ENCODE measurements at regions not wholly inside any gene's neighbourhood (a gene's known extent, or its start where the extent isn't known, plus 50 kb on each side); places are given as distances from the start of the nearest gene placed in this dataset.

DNA sequence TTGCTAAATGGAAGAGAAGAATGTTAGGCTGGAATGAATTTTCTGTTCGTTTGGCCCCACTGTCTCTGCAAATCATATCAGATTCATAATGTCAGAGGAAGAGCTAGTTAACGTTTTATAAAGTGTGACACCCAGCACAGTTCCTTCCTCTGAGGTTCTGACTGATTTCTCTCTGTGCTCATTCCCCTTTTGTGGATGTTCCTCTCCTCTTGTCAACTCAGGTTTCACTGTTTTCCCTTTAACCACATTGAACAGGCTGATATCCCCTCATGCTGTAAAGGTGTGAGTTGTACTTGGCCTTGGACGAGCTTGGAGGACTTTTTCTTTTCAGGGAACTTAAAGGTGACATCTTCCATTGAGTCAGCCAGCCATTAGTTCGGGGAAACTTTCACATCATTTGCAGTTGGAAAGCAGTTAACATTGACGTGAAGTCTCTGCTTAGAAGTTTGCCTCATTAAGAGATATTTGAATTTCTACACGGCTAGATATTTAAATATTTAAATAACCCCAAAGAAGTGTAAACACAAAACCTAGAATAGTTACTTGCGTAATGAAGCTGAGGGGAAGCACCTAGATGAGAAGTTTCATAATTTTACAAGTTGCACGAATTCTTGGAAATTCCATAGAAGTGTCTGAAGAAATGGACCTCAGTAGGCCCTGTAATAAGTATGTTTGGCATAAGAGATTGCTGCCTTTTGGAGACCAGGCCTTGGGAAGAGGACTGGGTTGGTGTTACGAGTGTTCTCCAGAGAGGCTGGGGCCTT is 101.5 kb upstream of the EGR2 start:
- Mint-ChIP-seq H3K4me1 (ENCODE audit: low read depth, unreplicated experiment) (peaks cover 2% of the 10 kb centered on the region), H3K36me3 (ENCODE audit: unreplicated experiment) (no peaks in the 10 kb centered on the region), H3K9me3 (ENCODE audit: unreplicated experiment) (no peaks in the 10 kb centered on the region), H3K27ac (ENCODE audit: unreplicated experiment) (no peak overlapping the region), H3K27me3 (ENCODE audit: unreplicated experiment) (no peaks in the 10 kb centered on the region), H3K4me3 (ENCODE audit: unreplicated experiment) (no peak overlapping the region)
- TF ChIP-seq, protein P1, sequence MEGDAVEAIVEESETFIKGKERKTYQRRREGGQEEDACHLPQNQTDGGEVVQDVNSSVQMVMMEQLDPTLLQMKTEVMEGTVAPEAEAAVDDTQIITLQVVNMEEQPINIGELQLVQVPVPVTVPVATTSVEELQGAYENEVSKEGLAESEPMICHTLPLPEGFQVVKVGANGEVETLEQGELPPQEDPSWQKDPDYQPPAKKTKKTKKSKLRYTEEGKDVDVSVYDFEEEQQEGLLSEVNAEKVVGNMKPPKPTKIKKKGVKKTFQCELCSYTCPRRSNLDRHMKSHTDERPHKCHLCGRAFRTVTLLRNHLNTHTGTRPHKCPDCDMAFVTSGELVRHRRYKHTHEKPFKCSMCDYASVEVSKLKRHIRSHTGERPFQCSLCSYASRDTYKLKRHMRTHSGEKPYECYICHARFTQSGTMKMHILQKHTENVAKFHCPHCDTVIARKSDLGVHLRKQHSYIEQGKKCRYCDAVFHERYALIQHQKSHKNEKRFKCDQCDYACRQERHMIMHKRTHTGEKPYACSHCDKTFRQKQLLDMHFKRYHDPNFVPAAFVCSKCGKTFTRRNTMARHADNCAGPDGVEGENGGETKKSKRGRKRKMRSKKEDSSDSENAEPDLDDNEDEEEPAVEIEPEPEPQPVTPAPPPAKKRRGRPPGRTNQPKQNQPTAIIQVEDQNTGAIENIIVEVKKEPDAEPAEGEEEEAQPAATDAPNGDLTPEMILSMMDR (IDR thresholded peaks at IDR 0.05; ENCODE audit: partially characterized antibody, unreplicated experiment), result no peak
- DNase-seq, result no peak

DNA sequence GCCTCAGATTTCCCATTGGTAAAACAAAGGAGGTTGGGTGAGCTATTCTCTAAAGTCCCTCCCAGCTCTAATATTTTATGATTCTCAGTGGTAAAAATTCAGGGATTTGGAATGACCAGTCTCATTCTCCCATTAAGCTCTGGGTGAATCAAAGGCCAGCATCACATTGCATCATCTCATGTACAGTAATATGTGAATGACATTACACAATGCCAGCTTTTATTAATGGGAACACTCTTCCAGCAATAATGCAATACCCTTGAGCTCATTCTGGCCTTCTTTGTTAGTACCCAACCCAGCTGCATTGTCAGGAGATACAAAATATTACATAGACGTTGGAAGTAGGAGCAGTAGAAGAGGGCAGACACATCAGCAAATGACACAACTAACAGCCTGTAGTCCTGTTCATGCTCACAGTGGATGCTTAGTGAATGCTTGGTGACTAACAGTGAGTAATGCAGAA is 100.0 kb upstream of the EGR2 start:
- no peak overlapping the region for H3K27ac Mint-ChIP-seq (ENCODE audit: unreplicated experiment)
- H3K4me3 Mint-ChIP-seq (ENCODE audit: unreplicated experiment), result no peak overlapping the region
- H3K27me3 Mint-ChIP-seq (ENCODE audit: unreplicated experiment), result no peaks in the 10 kb centered on the region
- H3K36me3 Mint-ChIP-seq (ENCODE audit: unreplicated experiment), result no peaks in the 10 kb centered on the region
- peaks cover 13% of the 10 kb centered on the region for H3K4me1 Mint-ChIP-seq (ENCODE audit: low read depth, unreplicated experiment)
- TF ChIP-seq, protein P1 (IDR thresholded peaks at IDR 0.05; ENCODE audit: partially characterized antibody, unreplicated experiment), result no peak
- no peak for DNase-seq
- no peaks in the 10 kb centered on the region for H3K9me3 Mint-ChIP-seq (ENCODE audit: unreplicated experiment)

DNA sequence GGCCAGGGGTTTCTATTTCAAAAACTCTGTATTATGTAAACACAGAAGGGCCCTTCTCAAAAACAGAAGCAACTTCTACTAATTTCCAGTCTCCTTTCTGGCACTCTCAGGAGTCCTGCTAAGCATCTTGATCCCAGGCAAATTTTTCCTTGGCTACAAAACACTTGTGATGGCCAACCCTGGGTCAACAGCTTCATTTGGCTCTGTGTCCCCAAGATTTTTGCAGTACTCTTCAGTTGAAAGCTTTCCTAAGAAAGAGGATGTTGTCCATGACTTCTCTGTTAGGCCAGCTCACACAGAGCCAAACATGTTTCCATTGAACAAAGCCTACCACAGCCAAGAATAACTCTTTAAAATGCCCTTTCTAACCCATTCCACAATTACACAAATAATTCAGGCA is 99.0 kb upstream of the EGR2 start:
- TF ChIP-seq, protein P1 (IDR thresholded peaks at IDR 0.05; ENCODE audit: partially characterized antibody, unreplicated experiment), result no peak
- H3K4me3 Mint-ChIP-seq (ENCODE audit: unreplicated experiment), result no peak overlapping the region
- H3K36me3 Mint-ChIP-seq (ENCODE audit: unreplicated experiment), result no peaks in the 10 kb centered on the region
- H3K4me1 Mint-ChIP-seq (ENCODE audit: low read depth, unreplicated experiment), result peaks cover 13% of the 10 kb centered on the region
- H3K27me3 Mint-ChIP-seq (ENCODE audit: unreplicated experiment), result no peaks in the 10 kb centered on the region
- H3K27ac Mint-ChIP-seq (ENCODE audit: unreplicated experiment), result no peak overlapping the region
- no peaks in the 10 kb centered on the region for H3K9me3 Mint-ChIP-seq (ENCODE audit: unreplicated experiment)
- DNase-seq, result no peak

DNA sequence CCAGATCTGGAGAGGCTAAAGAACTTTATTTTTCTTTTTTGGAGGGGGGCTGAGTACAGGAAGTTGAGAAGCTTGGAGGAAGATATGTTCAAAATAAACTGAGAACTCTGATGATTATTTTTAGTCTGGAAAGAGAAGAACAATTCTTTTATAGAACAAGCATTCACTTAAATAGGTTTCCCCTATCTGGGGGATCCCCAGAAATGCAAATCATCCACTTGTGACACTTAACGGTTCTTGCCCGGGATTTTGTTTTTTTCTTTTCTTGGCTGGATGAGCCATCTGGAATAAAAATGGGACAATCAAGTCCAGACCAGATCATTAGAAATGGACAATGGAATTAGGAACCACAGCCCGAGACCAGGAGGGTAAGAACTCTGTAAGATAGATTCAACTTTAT is 95.9 kb upstream of the EGR2 start:
- Mint-ChIP-seq H3K4me1 (ENCODE audit: low read depth, unreplicated experiment) (peaks cover 13% of the 10 kb centered on the region), H3K36me3 (ENCODE audit: unreplicated experiment) (no peaks in the 10 kb centered on the region), H3K9me3 (ENCODE audit: unreplicated experiment) (no peaks in the 10 kb centered on the region), H3K27me3 (ENCODE audit: unreplicated experiment) (no peaks in the 10 kb centered on the region), H3K27ac (ENCODE audit: unreplicated experiment) (no peak overlapping the region), H3K4me3 (ENCODE audit: unreplicated experiment) (no peak overlapping the region)
- DNase-seq, result no peak
- TF ChIP-seq, protein P1 (IDR thresholded peaks at IDR 0.05; ENCODE audit: partially characterized antibody, unreplicated experiment), result no peak

DNA sequence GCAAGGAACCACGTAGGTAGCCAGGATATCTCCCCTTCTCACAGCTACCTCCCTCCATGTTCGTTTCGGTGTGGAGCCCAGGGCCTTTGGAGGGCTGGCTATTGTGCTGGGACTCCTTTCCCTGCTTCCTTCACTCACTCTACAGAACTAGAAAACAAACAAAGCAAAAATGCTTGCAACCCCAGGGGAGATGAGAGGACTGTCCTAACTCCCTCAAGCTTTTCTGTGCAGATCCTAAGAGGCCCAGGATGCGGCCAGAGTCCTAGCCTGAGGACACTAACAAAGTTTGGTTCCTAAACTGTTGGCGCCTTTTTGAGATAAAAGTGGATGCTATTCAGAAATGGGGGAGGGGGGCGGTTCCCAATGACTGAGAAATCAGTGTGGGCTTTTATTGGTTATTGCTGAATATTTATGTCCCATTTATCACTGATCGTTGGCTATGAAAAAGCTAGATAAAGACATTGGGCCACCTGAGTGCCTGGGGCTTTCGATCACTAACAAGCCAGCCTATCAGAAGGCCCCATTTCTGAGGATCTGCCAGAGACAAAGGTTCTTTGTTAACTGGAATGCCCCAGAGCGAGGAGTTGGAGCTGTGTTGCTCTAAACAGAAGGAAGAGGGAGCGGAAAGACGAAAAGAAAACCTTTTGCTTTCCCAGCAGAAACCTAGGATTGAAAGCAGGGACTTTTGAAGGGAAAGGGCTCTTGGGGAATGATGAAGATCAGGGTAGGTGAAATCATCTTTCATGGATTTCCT is 95.2 kb upstream of the EGR2 start:
- Mint-ChIP-seq H3K4me1 (ENCODE audit: low read depth, unreplicated experiment) (peaks cover 13% of the 10 kb centered on the region), H3K36me3 (ENCODE audit: unreplicated experiment) (no peaks in the 10 kb centered on the region), H3K27ac (ENCODE audit: unreplicated experiment) (no peak overlapping the region), H3K4me3 (ENCODE audit: unreplicated experiment) (no peak overlapping the region), H3K27me3 (ENCODE audit: unreplicated experiment) (peaks cover under 1% of the 10 kb centered on the region), H3K9me3 (ENCODE audit: unreplicated experiment) (no peaks in the 10 kb centered on the region)
- TF ChIP-seq, protein P1 (IDR thresholded peaks at IDR 0.05; ENCODE audit: partially characterized antibody, unreplicated experiment), result no peak
- DNase-seq, result no peak
